Dermis blood vessel endothelial cell (primary cell): ENCODE measurements at regions not wholly inside any gene's neighbourhood (a gene's known extent, or its start where the extent isn't known, plus 50 kb on each side); places are given as distances from the start of the nearest gene placed in this dataset.
"Not testable (repeated sequence)": the region's sequence is repeated elsewhere in the genome, so short reads cannot be mapped to it uniquely, and the experiment has no call there.

ENCODE experiments used
- DNase-seq: peaks from one replicate; pipeline ENCODE4 v3.0.0; 2010

DNA sequence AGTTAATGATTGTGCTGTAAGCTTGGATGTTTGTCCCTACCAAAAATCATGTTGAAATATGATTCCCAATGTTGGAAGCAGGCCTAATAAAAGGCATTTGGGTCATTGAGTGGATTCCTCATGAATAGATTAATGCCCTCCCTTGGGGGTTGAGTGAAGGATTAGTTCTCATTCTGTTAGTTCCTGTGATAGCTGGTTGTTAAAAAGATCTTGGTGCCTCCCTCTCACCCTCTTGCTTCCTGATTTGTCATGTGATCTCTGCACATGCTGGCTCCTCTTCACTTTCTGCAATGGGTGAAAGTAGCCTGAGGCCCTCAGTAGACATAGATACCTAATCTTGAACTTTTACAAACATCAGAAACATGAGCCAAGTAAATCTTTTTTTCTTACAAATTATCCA lies 115.6 kb upstream of the HCRTR2 start:
- DNase-seq: no peak

DNA sequence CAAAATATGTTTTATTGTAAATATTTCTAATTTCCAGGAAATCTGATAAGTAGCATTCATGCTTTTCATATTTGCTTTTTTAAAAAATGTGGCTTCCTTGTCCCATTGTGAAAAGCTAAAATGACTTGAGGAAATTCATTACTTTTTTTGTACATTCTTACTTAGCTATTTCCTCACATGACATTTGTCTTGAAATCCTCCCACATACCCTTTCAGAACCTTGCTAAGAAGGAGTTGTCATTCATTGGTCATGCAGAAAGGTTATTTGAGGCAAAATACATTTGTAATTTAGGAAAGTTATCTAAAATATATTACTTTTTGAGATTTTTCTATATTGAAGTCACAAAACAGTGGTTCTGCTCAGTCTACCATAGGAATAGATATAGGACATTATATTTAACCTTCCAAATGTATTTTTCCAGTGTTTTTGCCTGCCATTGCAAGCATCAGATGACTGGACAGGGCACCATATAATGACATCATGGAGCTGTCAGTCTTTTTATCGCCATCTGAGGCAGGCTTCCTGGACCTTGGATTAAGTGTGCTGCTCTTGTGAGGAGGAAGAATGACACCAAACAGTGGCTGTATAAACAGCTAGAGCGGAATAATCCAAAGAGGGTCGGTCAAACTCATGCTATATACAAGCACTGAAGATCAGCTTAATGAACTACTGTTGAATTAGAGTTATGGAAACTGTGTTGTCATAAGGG lies 109.4 kb upstream of the HCRTR2 start:
- no peak for DNase-seq

DNA sequence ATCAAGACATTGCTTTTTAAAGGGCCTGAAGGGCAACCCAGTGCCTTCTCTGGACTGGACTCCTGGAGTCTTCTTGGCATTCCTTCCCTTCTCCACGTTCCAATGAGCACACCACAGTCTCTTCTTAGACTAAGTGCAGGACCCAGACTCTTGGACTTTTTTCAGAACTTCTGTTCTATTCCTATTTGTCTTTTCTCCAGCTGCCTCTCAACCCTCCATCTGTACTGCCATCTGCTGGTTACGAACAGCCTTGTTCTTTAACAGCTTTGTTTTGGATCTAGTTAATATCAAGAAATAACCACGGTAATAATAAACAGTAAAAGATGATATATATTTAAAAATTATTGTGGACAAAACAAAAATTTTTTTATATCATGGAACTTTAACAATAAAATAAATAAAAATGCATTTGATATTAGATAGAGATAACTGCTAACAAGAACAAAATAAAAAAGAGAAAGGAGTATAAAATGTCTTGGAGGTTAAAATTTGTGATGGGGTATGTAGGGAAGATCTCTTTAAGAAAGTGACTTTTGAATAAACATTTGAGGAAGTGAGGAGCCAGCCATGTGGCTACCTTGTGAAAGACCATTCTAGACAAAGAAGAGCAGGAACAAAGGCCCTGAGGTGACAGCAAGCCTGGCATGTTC lies 105.1 kb upstream of the HCRTR2 start:
- peak; percentile 65 for DNase-seq

DNA sequence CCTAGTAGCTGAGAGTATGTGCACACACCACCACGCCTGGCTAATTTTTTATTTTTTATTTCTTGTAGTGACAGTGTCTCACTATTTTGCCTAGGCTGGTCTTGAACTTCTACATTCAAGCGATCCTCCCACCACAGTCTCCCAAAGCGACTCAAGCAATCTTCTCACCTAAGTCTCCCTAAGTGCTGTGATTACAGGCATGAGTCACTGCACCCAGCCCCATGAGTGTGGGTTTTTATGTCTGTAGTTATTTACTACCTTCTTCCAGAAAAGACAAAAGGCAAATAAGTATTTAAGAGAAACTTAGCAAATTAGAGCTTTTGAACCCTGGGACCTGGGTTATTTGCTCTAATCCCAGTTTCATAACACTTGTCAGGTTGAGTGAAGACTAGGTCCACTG lies 92.3 kb upstream of the HCRTR2 start:
- no peak for DNase-seq

DNA sequence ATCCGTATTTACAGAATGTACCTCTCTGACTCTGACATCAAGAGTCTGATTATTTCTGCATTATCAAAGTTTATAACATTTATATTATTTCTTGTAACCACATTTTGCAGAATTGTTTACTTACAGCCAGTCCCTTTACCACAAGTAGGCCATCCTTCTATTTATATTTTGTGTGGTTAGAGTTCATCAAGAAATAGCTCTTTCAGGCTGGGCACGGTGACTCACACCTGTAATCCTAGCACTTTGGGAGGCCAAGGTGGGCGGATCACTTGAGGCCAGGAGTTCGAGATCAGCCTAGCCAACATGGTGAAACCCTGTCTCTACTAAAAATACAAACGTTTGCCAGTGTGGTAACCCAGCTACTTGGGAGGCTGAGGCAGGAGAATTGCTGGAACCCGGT lies 86.3 kb upstream of the HCRTR2 start:
- DNase-seq: not testable (repeated sequence)

DNA sequence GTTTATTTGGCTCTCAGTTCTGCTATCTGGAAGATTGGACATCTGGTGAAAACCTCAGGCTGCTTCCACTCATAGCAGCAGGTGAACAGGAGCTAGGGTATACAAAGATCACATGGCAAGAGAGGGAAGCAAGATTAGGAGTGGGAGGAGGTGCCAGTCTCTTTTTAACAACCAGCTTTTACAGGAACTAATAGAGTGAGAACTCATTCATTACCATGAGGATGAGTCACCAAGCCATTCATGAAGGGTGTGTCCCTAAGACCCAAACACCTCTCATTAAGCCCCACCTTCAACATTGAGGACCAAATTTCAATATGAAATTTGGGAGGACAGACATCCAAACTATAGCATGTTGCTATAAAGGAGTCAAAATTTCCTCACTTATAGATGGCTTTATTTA lies 85.4 kb upstream of the HCRTR2 start:
- no peak for DNase-seq

DNA sequence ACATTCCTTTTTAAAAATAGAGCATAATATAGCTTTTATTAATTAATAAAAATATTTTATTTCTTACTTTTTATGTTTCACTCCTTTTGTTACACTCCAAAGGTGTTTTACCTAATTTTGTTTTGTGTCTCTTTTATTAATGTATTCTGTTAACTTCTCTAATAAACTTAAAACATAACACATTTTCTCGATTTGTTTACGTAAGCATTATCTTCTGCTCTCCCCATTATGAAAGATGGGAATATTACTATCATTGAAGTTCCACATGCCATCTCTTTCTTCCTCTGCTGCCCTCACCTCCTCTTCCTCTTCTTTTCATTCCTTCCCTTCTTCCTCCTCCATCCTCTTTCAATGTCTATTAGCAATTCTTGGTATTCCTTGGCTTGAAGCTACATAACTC lies 85.0 kb upstream of the HCRTR2 start:
- DNase-seq: no peak

DNA sequence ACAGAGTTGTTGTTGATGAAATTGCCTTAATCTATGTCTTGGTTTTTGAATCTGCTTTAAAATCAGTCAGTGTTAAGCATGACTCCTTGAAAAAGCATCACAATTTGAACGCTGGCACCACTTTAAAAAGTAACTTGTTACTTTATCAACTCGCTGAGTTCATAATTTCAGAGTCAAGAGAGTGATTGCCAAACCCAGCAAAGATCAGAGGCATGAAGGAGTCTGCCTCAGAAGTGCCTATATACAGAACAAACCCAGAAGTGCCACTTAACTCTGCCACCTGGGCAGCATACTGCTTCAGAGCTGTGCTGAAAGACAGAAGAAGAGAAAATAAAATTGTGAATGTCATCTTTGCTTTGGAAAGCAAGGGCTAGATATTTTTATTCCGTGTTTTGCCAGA lies 73.6 kb upstream of the HCRTR2 start:
- no peak for DNase-seq

DNA sequence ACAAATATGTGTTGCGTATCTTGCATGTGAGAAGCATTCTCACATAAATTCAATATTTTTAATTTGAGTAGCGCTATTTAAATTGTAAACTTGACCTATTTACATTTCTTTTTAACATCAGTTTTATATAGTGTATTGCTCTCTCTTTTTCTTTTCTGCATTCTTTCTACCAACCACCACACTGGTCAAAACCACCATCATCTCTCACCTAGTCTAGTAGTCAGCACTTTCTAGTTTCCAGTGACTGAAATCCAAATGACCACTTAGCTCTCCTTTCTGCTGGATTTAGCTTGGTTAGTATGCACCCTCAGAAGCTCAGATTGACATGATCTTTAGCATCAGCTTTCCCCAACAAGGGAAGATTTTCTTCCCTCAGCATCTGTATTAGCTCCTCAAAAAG lies 73.2 kb upstream of the HCRTR2 start:
- no peak for DNase-seq

DNA sequence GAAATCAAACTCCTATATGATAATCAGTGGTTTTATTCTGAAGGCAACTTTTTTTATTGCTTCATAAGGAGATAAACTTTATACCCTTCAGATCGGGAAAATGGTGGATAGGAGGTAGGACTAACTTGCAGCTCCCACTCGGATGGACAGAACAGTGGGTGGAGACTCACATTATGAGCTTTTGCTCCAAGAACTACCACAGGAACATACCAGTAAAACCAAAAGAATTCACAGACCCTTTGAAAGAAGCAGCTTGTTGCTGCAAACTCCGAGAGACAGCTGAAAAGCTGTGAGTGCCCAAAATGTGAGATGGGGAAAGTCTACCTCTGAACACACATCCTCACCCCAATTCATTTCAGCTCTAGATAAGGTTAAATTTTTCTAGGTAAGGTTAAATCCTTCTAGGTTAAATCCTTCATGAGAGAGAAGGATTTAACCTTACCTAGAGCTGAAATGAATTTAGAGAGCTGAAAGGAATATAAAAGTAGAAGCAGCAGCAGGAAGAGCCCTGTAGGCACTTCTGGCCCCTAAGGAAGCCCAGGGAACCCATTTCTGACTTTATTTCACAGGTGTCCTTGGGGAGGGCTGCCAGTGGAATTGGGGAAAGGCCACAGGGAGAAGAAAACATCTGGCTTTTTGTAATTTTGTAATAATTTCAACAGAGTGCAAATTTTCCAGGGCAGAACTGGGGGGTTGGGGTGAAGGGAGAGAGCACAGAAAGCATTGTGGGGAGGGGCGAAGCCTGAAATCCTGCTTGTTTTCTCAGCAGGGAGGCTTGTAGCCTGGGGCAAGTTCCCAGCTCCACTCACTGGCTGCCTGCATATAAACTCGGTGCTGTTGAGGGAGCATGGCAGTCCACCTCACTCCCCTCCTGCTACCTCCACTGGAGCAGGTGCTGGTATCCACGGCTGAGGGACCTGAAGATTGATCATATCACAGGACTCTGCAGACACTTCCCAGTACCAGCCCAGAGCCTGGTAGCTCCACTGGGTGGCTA lies 65.9 kb upstream of the HCRTR2 start:
- DNase-seq: no peak

DNA sequence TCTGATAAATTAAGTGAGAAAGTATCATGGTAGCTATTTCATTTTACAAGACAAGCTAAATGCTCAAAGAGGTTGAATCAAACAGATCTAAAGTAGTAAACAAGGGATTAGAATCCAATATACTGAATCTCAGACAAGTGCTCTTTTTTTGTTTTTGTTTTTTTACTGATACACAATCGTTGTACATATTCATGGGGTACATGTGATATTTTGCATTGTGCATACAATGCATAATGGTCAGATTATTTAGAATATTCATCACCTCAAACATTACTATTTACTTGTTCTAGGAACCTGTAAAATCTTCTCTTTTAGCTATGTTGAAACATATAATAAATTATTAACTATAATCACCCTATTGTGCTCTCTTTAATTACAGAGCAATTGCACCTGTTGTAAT lies 57.0 kb upstream of the HCRTR2 start:
- DNase-seq: no peak

DNA sequence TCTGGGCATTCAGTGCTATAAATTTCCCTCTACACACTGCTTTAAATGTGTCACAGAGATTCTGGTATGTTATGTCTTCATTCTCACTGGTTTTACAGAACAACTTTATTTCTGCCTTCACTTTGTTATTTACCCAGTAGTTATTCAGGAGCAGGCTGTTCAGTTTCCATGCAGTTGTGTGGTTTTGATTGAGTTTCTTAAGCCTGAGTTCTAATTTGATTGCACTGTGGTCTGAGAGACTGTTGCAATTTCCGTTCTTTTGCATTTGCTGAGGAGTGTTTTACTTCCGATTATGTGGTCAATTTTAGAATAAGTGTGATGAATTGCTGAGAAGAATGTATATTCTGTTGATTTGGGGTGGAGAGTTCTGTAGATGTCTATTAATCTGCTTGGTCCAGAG lies 50.1 kb upstream of the HCRTR2 start:
- DNase-seq: not testable (repeated sequence)
